OCI-LY3 (cell line): ENCODE measurements at regions not wholly inside any gene's neighbourhood (a gene's known extent, or its start where the extent isn't known, plus 50 kb on each side); places are given as distances from the start of the nearest gene placed in this dataset.

Experiments
- CTCF ChIP-seq: fragments of 200-600, 300-600 bp; sonication (generic); IDR thresholded peaks from 2 replicates; pipeline ENCODE4 v1.5.1; 2014; ENCODE audit warnings: antibody characterized with exemption, low read length, low read depth
- EZH2phosphoT487 ChIP-seq: fragments of 200-600 bp; shearing (Covaris generic); IDR thresholded peaks from 2 replicates; pipeline ENCODE4 v1.6.1; 2018; ENCODE audit warnings: antibody characterized with exemption, mixed run types, low read depth

GRCh38 chr4:58808817-58809216 is 1698.6 kb upstream of the IGFBP7 start:
- TF ChIP-seq CTCF (no peak), EZH2phosphoT487 (no peak)
